ENCODE measurements at regions not wholly inside any gene's neighbourhood (a gene's known extent, or its start where the extent isn't known, plus 50 kb on each side); places are given as distances from the start of the nearest gene placed in this dataset.
"Not testable (repeated sequence)": the region's sequence is repeated elsewhere in the genome, so short reads cannot be mapped to it uniquely, and the experiment has no call there.

DNA sequence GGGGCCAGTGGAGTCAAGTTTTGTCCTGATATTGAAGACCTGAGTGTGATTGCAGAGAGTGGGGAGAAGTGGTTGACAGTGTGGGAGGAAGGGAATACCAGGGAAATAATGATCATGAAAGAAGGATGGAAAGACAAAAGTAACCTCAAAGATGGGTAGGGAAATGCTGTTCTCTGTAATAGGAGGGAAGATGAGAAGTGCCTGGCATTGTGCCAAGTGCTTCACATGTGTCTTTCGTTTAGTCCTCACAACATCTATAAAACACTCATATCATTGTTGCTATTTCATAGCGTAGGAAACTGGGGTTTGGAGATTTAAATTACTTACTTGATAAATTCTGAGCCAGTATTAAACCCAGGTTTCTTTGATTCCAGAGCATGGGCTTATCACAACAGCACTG lies 472.3 kb downstream of the LRRC70 start:
- whole genome bisulfite sequencing (ENCODE audit: insufficient coverage) = no CpG with 5 or more reads among the region's 2 CpGs
- Histone ChIP-seq H3K27me3 (ENCODE audit: control insufficient read depth, insufficient read depth, low read length) (no peaks in the 10 kb centered on the region), H3K4me1 (ENCODE audit: control insufficient read depth, insufficient read depth, low read length) (no peaks in the 10 kb centered on the region), H3K36me3 (ENCODE audit: control insufficient read depth, insufficient read depth, low read length) (no peaks in the 10 kb centered on the region), H3K9me3 (ENCODE audit: control insufficient read depth, insufficient read depth, low read length) (no peaks in the 10 kb centered on the region), H3K4me3 (ENCODE audit: low read depth, low read length) (no peak overlapping the region), H3K27ac (ENCODE audit: low read depth, low read length) (no peak overlapping the region)
- no peak for DNase-seq (ENCODE audit: low read depth in 4 of 6, low spot score in 6 of 6)

DNA sequence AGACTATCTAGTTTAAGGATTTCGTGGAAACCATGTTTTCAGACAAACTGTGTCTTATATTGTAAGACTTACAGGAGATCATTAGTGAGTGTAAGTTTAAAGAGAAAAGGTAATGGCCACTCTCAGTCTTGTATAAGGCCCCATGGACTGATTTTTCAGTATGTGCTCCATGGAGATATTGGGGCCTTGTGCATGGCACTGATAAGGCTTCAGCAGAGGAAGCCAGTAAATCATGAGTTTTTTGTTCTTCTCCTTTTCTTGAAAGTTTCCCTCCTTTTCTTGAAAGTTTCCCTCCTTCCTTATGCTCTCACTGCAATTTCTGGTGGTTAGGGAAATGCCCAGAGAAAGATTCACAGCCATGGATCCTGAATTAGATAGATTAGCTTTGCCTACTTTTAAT lies 471.3 kb downstream of the LRRC70 start:
- DNase-seq (ENCODE audit: low read depth in 4 of 6, low spot score in 6 of 6) = no peak
- H3K4me3 ChIP-seq (ENCODE audit: low read depth, low read length) = no peak overlapping the region
- WGBS (ENCODE audit: insufficient coverage) = no CpG with 5 or more reads among the region's 1 CpG
- no peaks in the 10 kb centered on the region for H3K4me1 ChIP-seq (ENCODE audit: control insufficient read depth, insufficient read depth, low read length)
- no peaks in the 10 kb centered on the region for H3K27me3 ChIP-seq (ENCODE audit: control insufficient read depth, insufficient read depth, low read length)
- no peaks in the 10 kb centered on the region for H3K9me3 ChIP-seq (ENCODE audit: control insufficient read depth, insufficient read depth, low read length)
- H3K36me3 ChIP-seq (ENCODE audit: control insufficient read depth, insufficient read depth, low read length) = no peaks in the 10 kb centered on the region
- H3K27ac ChIP-seq (ENCODE audit: low read depth, low read length) = no peak overlapping the region

DNA sequence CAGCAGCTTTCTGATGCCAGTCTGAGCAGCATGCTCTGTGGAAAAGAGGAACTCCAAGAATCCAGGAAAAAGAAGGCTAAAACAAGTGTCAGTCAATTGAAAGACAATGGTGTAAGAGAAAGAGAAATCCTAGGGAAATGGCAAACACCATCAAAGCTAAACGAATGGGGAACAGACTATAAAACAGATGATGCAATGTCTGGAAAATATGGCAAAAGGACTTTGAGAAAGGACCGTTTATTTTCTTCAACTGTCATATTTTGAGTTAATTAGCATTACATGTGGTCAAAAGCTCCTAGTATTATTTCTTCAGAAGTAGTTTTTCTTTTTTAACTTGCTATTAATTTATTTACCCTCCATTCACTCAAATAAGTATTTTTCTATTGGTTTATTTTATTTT lies 465.2 kb downstream of the LRRC70 start:
- Histone ChIP-seq H3K36me3 (ENCODE audit: control insufficient read depth, insufficient read depth, low read length) (no peaks in the 10 kb centered on the region), H3K4me3 (ENCODE audit: low read depth, low read length) (no peak overlapping the region), H3K4me1 (ENCODE audit: control insufficient read depth, insufficient read depth, low read length) (no peaks in the 10 kb centered on the region), H3K27me3 (ENCODE audit: control insufficient read depth, insufficient read depth, low read length) (no peaks in the 10 kb centered on the region), H3K27ac (ENCODE audit: low read depth, low read length) (no peak overlapping the region), H3K9me3 (ENCODE audit: control insufficient read depth, insufficient read depth, low read length) (no peaks in the 10 kb centered on the region)
- DNase-seq (ENCODE audit: low read depth in 4 of 6, low spot score in 6 of 6) = no peak
- WGBS (ENCODE audit: insufficient coverage) = no CpG with 5 or more reads among the region's 2 CpGs

DNA sequence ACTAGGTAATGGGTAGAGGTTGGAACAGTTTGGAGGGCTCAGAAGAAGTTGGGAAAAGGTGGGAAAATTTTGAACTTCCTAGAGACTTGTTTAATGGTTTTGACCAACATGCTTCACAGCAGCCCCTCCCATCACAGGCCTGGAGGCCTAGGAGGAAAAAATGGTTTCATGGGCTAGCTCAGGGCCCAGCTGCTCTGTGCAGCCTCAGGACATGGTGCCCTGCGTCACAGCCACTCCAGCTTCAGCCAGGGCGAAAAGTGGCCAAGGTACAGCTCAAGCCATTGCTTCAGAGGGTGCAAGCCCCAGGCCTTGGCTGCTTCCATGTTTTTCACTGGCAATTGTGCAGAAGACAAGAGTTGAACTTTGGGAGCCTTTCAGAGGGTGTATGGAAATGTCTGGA lies 453.7 kb downstream of the LRRC70 start:
- H3K36me3 ChIP-seq (ENCODE audit: control insufficient read depth, insufficient read depth, low read length) = no peaks in the 10 kb centered on the region

DNA sequence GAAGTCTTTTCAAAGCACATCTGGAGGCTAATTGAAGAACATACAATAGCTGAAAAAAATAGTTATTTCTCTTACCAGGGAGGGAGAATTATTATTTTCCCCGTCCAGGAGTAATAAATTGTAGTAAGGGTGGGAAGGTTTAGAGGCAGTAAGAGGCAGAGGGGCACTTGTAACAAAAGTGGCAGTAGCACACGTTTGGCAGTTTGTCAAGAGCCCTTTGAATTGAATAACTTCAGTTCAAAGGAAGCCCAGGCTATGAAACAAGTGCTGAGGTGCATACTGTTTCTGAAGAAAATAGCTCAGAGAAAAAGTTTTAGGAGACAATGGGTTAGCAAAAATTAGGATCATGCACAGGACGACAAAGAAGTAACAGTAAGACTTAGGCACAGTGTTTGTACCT lies 451.3 kb downstream of the LRRC70 start:
- no peaks in the 10 kb centered on the region for H3K27me3 ChIP-seq (ENCODE audit: control insufficient read depth, insufficient read depth, low read length)
- no peak overlapping the region for H3K27ac ChIP-seq (ENCODE audit: low read depth, low read length)
- DNase-seq (ENCODE audit: low read depth in 4 of 6, low spot score in 6 of 6) = peak in 1 of 6 donors; percentile 9
- H3K9me3 ChIP-seq (ENCODE audit: control insufficient read depth, insufficient read depth, low read length) = peaks cover 13% of the 10 kb centered on the region
- WGBS (ENCODE audit: insufficient coverage) = 25% methylated on average over 3 of the region's 3 CpGs
- H3K36me3 ChIP-seq (ENCODE audit: control insufficient read depth, insufficient read depth, low read length) = no peaks in the 10 kb centered on the region
- H3K4me1 ChIP-seq (ENCODE audit: control insufficient read depth, insufficient read depth, low read length) = no peaks in the 10 kb centered on the region
- H3K4me3 ChIP-seq (ENCODE audit: low read depth, low read length) = no peak overlapping the region

More for the DNA sequence above, 453.7 kb downstream of the LRRC70 start:
- H3K27me3 ChIP-seq (ENCODE audit: control insufficient read depth, insufficient read depth, low read length) = no peaks in the 10 kb centered on the region
- no peak overlapping the region for H3K27ac ChIP-seq (ENCODE audit: low read depth, low read length)
- H3K9me3 ChIP-seq (ENCODE audit: control insufficient read depth, insufficient read depth, low read length) = peaks cover 13% of the 10 kb centered on the region
- H3K4me1 ChIP-seq (ENCODE audit: control insufficient read depth, insufficient read depth, low read length) = no peaks in the 10 kb centered on the region
- 91% methylated on average over 2 of the region's 2 CpGs for WGBS (ENCODE audit: insufficient coverage)
- DNase-seq (ENCODE audit: low read depth in 4 of 6, low spot score in 6 of 6) = no peak
- no peak overlapping the region for H3K4me3 ChIP-seq (ENCODE audit: low read depth, low read length)

DNA sequence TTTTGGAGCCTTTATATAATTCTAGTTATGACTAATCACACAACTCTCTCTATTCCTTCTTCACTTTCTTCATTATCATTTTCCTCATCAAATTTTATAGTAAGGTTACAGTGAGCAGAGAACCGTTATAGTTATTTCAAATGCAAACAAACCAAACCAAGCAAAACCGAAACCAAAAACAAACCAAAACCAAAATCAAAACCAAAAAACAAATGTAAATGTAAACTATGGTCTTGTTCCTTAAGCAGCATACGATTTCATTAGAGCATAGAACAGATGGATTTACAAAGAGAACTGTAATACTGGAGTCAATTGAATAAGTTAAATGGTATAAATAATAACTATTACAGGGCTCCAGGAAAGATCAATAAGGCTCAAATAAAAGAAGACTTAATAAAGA lies 447.1 kb downstream of the LRRC70 start:
- Histone ChIP-seq H3K9me3 (ENCODE audit: control insufficient read depth, insufficient read depth, low read length) (no peaks in the 10 kb centered on the region), H3K27ac (ENCODE audit: low read depth, low read length) (no peak overlapping the region), H3K4me3 (ENCODE audit: low read depth, low read length) (no peak overlapping the region), H3K4me1 (ENCODE audit: control insufficient read depth, insufficient read depth, low read length) (no peaks in the 10 kb centered on the region), H3K36me3 (ENCODE audit: control insufficient read depth, insufficient read depth, low read length) (no peaks in the 10 kb centered on the region), H3K27me3 (ENCODE audit: control insufficient read depth, insufficient read depth, low read length) (no peaks in the 10 kb centered on the region)
- no CpG with 5 or more reads among the region's 3 CpGs for WGBS (ENCODE audit: insufficient coverage)
- no peak for DNase-seq (ENCODE audit: low read depth in 4 of 6, low spot score in 6 of 6)

DNA sequence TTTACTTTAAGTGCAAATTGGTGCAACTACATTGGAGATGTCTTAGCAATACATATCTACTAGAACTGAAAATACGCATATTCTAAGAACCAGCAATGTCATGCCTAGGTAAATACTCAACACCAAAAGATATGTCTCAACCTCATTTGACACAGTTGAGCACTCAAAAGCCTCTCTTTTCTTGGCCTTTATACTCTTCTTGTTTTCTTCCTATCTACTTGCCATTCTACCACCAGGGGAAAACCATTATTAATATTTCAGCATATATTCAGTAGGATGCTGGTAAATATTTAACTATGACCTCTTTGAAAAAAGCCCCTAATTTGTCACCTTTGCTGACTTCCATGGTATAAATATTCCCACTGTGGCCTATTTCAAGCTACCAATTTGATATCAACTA lies 443.8 kb downstream of the LRRC70 start:
- 100% methylated on average over 1 of the region's 1 CpG for WGBS (ENCODE audit: insufficient coverage)
- Histone ChIP-seq H3K4me1 (ENCODE audit: control insufficient read depth, insufficient read depth, low read length) (no peaks in the 10 kb centered on the region), H3K27ac (ENCODE audit: low read depth, low read length) (no peak overlapping the region), H3K27me3 (ENCODE audit: control insufficient read depth, insufficient read depth, low read length) (no peaks in the 10 kb centered on the region), H3K36me3 (ENCODE audit: control insufficient read depth, insufficient read depth, low read length) (no peaks in the 10 kb centered on the region), H3K9me3 (ENCODE audit: control insufficient read depth, insufficient read depth, low read length) (no peaks in the 10 kb centered on the region), H3K4me3 (ENCODE audit: low read depth, low read length) (no peak overlapping the region)
- no peak for DNase-seq (ENCODE audit: low read depth in 4 of 6, low spot score in 6 of 6)

DNA sequence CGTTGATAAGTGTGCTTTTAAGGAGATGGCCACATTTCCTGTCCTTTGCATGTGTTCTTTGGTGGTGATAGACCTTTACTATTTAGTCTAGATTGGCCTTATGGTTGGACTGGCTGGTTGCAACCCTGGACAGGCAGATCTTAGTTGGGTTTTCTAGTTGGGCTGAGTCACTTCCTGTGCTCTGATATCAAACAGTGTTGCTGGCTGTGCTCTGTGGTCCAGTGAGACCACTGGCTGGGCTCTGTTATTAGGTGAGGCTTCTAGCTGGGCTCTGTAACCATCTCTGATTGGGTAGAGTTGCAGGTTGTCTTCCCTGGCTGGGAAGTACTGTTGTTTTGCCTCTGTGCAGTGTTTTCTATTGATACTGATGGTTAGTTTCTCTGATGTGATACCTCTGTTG lies 432.5 kb downstream of the LRRC70 start:
- H3K27ac ChIP-seq (ENCODE audit: low read depth, low read length) = no peak overlapping the region

DNA sequence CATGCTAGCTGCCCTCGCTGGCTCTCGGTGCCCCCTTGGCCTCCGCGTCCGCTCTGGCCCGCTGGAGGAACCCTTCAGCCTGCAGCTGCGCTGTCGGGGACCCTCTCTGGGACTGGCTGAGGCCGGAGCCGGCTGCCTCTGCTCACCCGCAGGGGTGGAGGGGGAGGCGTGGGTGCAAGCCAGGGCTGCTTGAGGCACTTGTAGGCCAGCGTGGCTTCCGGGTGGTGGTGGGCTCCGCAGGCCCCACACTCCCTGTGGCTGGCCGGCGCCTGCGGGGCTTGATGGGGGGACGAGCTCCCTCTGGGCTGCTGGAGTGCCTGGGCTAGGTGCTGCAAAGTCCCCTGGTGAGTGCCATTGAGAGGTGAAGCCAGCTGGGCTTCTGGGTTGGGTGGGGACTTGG lies 429.6 kb downstream of the LRRC70 start:
- WGBS (ENCODE audit: insufficient coverage) = 92% methylated on average over 18 of the region's 19 CpGs
- Histone ChIP-seq H3K27ac (ENCODE audit: low read depth, low read length) (no peak overlapping the region), H3K9me3 (ENCODE audit: control insufficient read depth, insufficient read depth, low read length) (no peaks in the 10 kb centered on the region), H3K27me3 (ENCODE audit: control insufficient read depth, insufficient read depth, low read length) (no peaks in the 10 kb centered on the region), H3K4me1 (ENCODE audit: control insufficient read depth, insufficient read depth, low read length) (no peaks in the 10 kb centered on the region), H3K36me3 (ENCODE audit: control insufficient read depth, insufficient read depth, low read length) (no peaks in the 10 kb centered on the region), H3K4me3 (ENCODE audit: low read depth, low read length) (no peak overlapping the region)
- DNase-seq (ENCODE audit: low read depth in 4 of 6, low spot score in 6 of 6) = no peak

More for the DNA sequence above, 432.5 kb downstream of the LRRC70 start:
- peaks cover 1% of the 10 kb centered on the region for H3K9me3 ChIP-seq (ENCODE audit: control insufficient read depth, insufficient read depth, low read length)
- no peaks in the 10 kb centered on the region for H3K36me3 ChIP-seq (ENCODE audit: control insufficient read depth, insufficient read depth, low read length)
- no peaks in the 10 kb centered on the region for H3K4me1 ChIP-seq (ENCODE audit: control insufficient read depth, insufficient read depth, low read length)
- H3K4me3 ChIP-seq (ENCODE audit: low read depth, low read length) = no peak overlapping the region
- H3K27me3 ChIP-seq (ENCODE audit: control insufficient read depth, insufficient read depth, low read length) = no peaks in the 10 kb centered on the region
- no peak for DNase-seq (ENCODE audit: low read depth in 4 of 6, low spot score in 6 of 6)
- 63% methylated on average over 1 of the region's 1 CpG for WGBS (ENCODE audit: insufficient coverage)

DNA sequence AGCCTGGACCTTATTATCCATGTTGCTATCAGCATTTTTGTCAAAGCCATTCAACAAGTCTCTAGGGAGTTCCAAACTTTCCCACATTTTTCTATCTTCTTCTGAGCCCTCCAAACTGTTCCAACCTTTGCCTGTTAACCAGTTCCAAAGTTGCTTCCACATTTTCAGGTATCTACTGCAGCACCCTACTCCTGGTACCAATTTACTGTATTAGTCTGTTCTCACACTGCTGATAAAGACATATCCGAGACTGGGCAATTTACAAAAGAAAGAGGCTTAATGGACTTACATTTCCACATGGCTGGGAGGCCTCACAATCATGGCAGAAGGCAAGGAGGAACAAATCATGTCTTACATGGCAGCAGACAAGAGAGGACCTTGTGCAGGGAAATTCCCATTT lies 416.2 kb downstream of the LRRC70 start:
- not testable (repeated sequence) for H3K4me1 ChIP-seq (ENCODE audit: control insufficient read depth, insufficient read depth, low read length)
- no CpG with 5 or more reads among the region's 1 CpG for WGBS (ENCODE audit: insufficient coverage)

More for the DNA sequence above, 416.2 kb downstream of the LRRC70 start:
- not testable (repeated sequence) for H3K9me3 ChIP-seq (ENCODE audit: control insufficient read depth, insufficient read depth, low read length); H3K4me3 ChIP-seq (ENCODE audit: low read depth, low read length); H3K27me3 ChIP-seq (ENCODE audit: control insufficient read depth, insufficient read depth, low read length); H3K36me3 ChIP-seq (ENCODE audit: control insufficient read depth, insufficient read depth, low read length); DNase-seq (ENCODE audit: low read depth in 4 of 6, low spot score in 6 of 6); H3K27ac ChIP-seq (ENCODE audit: low read depth, low read length)

Measured in spinal cord (tissue), 9 donors.